Activated CD4-positive, alpha-beta memory T cell treated with anti-CD3 and anti-CD28 coated beads for 36 hours (primary cell): ENCODE measurements at regions not wholly inside any gene's neighbourhood (a gene's known extent, or its start where the extent isn't known, plus 50 kb on each side); places are given as distances from the start of the nearest gene placed in this dataset.

Experiments
- CTCF ChIA-PET: fragments of 350-600 bp; sonication (Branson Sonifier 250); formaldehyde crosslinking; loops from one replicate; lab custom pipeline; 2021; ENCODE audit warnings: antibody characterized with exemption, inconsistent platforms; lab: Charles Lee
- POLR2A ChIA-PET: fragments of 350-600 bp; sonication (Branson Sonifier 250); formaldehyde crosslinking; loops from one replicate; lab custom pipeline; 2021; ENCODE audit warnings: antibody characterized with exemption; lab: Charles Lee
- DNase-seq: peaks from one replicate; pipeline ENCODE4 v3.0.0-alpha.2; 2020
- H3K27ac Mint-ChIP-seq: one replicate; pipeline ENCODE4 v1.8.0; 2021; ENCODE audit warnings: mixed read lengths
- H3K27me3 Mint-ChIP-seq: one replicate; pipeline ENCODE4 v1.8.0; 2021; ENCODE audit warnings: mixed read lengths
- H3K36me3 Mint-ChIP-seq: one replicate; pipeline ENCODE4 v1.8.0; 2021; ENCODE audit warnings: mixed read lengths
- H3K4me1 Mint-ChIP-seq: one replicate; pipeline ENCODE4 v1.8.0; 2021; ENCODE audit warnings: low read depth, mixed read lengths
- H3K4me3 Mint-ChIP-seq: one replicate; pipeline ENCODE4 v1.8.0; 2021; ENCODE audit warnings: mild to moderate bottlenecking, mixed read lengths
- H3K9me3 Mint-ChIP-seq: one replicate; pipeline ENCODE4 v1.8.0; 2021; ENCODE audit warnings: mixed read lengths
- intact Hi-C: fragments of 100-400 bp; cut with micrococcal nuclease; formaldehyde crosslinking; loops from one replicate; pipeline ENCODE4 v1.15.1; 2023

DNA sequence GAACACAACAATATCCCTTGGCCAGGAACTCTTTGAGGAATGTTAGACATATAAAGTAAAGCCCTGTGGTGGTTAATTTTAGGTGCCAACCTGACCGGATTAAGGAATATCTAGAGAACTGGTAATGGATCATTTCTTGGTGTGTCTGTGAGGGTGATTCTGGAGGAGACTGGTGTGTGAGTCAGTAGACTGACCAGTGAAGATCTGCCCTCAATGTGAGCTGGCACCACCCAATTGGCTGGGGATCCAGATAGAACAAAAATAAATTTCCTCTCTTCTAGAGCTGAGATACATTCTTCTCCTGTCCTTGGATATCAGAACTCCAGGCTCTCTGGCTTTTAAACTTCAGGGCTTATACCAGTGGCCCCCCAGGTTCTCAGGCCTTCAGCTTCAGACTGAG is 56.2 kb upstream of the TNPO1 start:
- Mint-ChIP-seq H3K27ac (no peak overlapping the region), H3K4me1 (no peaks in the 10 kb centered on the region), H3K27me3 (peaks cover 3% of the 10 kb centered on the region), H3K4me3 (no peak overlapping the region), H3K36me3 (no peaks in the 10 kb centered on the region), H3K9me3 (no peaks in the 10 kb centered on the region)
- POLR2A ChIA-PET: no interaction called here
- CTCF ChIA-PET: no interaction called here
- intact Hi-C loops: no loop called here
- no peak for DNase-seq

- Mint-ChIP-seq H3K4me3 (no peak overlapping the region), H3K27ac (no peak overlapping the region), H3K36me3 (no peaks in the 10 kb centered on the region), H3K9me3 (no peaks in the 10 kb centered on the region), H3K27me3 (no peaks in the 10 kb centered on the region), H3K4me1 (no peaks in the 10 kb centered on the region)
- intact Hi-C loops: no loop called here
- DNase-seq: no peak
- ChIA-PET CTCF (interaction anchor here (1.1 kb wide), 1 partner anchor 96 kb away, joined by 3 read pairs; no protein-coding TSS in a partner anchor), POLR2A (no interaction called here)
Observed at GRCh38 chr5:72752909-72753308, 63.6 kb upstream of the TNPO1 start.

DNA sequence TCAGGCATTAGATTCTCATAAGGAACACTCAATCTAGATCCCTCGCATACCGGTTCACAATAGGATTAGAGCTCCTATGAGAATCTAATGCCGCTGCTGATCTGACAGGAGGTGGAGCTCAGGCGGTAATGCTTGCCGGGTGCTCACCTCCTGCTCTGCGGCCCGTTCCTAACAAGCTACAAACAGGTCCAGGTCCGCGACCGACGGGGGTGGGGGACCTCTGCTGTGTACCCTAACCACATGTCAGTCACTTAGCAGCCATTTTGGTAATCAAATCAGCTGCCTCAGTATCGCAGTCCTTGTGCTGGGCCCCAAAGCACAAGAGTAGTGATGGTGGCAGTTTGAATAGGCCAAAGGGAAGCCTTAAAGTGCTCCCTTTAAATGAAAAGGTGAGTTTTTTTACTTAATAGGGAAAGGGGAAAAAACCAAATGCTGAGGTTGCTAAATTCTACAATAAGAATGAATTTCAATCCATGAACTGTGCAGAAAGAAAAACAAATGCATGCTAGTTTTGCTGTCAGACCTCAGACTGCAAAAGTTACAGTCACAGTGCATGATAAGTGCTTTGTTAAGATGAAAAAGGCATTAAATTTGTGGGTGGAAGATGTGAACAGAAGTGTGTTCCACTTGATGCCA is 67.0 kb upstream of the TNPO1 start:
- H3K36me3 Mint-ChIP-seq: no peaks in the 10 kb centered on the region
- no peaks in the 10 kb centered on the region for H3K9me3 Mint-ChIP-seq
- no peaks in the 10 kb centered on the region for H3K4me1 Mint-ChIP-seq
- ChIA-PET CTCF (no interaction called here), POLR2A (no interaction called here)
- DNase-seq: no peak
- intact Hi-C loops: no loop called here
- H3K27ac Mint-ChIP-seq: no peak overlapping the region
- H3K27me3 Mint-ChIP-seq: peaks cover 2% of the 10 kb centered on the region
- H3K4me3 Mint-ChIP-seq: no peak overlapping the region

- no peaks in the 10 kb centered on the region for H3K36me3 Mint-ChIP-seq
- ChIA-PET CTCF (no interaction called here), POLR2A (no interaction called here)
- no peak overlapping the region for H3K4me3 Mint-ChIP-seq
- H3K27me3 Mint-ChIP-seq: peaks cover 9% of the 10 kb centered on the region
- intact Hi-C loops: no loop called here
- H3K4me1 Mint-ChIP-seq: no peaks in the 10 kb centered on the region
- no peaks in the 10 kb centered on the region for H3K9me3 Mint-ChIP-seq
- no peak for DNase-seq
- H3K27ac Mint-ChIP-seq: no peak overlapping the region
Observed at GRCh38 chr5:72747826-72748225, 68.6 kb upstream of the TNPO1 start.

DNA sequence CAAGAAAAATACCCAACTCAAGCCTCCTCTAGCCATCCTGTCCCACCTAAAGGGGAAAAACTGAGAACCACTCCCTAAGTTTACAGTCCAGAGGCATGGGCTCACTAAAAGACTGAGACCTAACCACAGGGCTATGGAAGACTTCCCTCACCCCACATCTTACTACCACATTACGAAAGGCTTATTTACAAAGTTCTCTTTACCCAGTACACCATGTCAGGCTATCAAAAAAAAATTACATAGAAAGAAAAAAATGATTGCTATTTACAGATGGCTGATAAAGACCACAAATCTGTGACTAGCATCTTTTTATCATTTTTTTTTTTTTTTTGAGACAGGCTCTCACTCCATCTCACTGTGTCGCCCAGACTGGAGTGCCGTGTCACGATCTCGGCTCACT is 69.7 kb upstream of the TNPO1 start:
- peaks cover 9% of the 10 kb centered on the region for H3K27me3 Mint-ChIP-seq
- no peak for DNase-seq
- no peaks in the 10 kb centered on the region for H3K9me3 Mint-ChIP-seq
- H3K4me3 Mint-ChIP-seq: no peak overlapping the region
- H3K27ac Mint-ChIP-seq: no peak overlapping the region
- intact Hi-C loops: no loop called here
- CTCF ChIA-PET: no interaction called here
- H3K36me3 Mint-ChIP-seq: no peaks in the 10 kb centered on the region
- POLR2A ChIA-PET: no interaction called here
- no peaks in the 10 kb centered on the region for H3K4me1 Mint-ChIP-seq

DNA sequence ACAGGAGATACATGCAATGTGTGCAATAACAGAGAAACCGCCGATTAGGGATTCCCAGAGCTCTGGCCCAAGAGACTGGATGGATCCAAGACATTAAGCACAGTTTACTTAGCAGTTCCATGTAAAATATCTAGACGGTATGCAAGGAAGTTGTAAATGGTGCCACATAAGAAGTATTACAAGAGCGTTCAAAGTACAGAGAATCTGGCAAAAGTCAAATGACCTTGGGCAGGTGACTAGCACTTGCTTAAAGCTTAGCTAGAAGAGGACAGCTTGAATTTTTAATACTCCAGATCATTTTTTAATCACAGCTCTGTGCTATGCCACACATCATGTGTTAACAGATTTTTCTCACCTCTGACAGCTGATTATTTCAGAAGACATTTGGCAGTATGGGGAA is 72.3 kb upstream of the TNPO1 start:
- Mint-ChIP-seq H3K27me3 (peaks cover 9% of the 10 kb centered on the region), H3K9me3 (no peaks in the 10 kb centered on the region), H3K36me3 (no peaks in the 10 kb centered on the region), H3K4me1 (no peaks in the 10 kb centered on the region), H3K27ac (no peak overlapping the region), H3K4me3 (no peak overlapping the region)
- POLR2A ChIA-PET: no interaction called here
- no peak for DNase-seq
- CTCF ChIA-PET: no interaction called here
- intact Hi-C loops: no loop called here

- no peaks in the 10 kb centered on the region for H3K36me3 Mint-ChIP-seq
- ChIA-PET CTCF (interaction anchor here (0.6 kb wide), 1 partner anchor 215 kb away, joined by 3 read pairs; no protein-coding TSS in a partner anchor), POLR2A (no interaction called here)
- H3K4me1 Mint-ChIP-seq: no peaks in the 10 kb centered on the region
- intact Hi-C loops: no loop called here
- H3K9me3 Mint-ChIP-seq: no peaks in the 10 kb centered on the region
- H3K4me3 Mint-ChIP-seq: no peak overlapping the region
- no peak for DNase-seq
- peaks cover 9% of the 10 kb centered on the region for H3K27me3 Mint-ChIP-seq
- no peak overlapping the region for H3K27ac Mint-ChIP-seq
Observed at GRCh38 chr5:72741805-72742204, 74.7 kb upstream of the TNPO1 start.

- Mint-ChIP-seq H3K4me1 (no peaks in the 10 kb centered on the region), H3K27ac (no peak overlapping the region), H3K9me3 (no peaks in the 10 kb centered on the region), H3K36me3 (no peaks in the 10 kb centered on the region), H3K27me3 (peaks cover 1% of the 10 kb centered on the region), H3K4me3 (no peak overlapping the region)
- ChIA-PET CTCF (no interaction called here), POLR2A (no interaction called here)
- no peak for DNase-seq
- intact Hi-C loops: loop anchor here (10.0 kb wide), 1 partner anchor 119 kb away; no protein-coding TSS in a partner anchor
Observed at GRCh38 chr5:72733810-72734209, 82.7 kb upstream of the TNPO1 start.

DNA sequence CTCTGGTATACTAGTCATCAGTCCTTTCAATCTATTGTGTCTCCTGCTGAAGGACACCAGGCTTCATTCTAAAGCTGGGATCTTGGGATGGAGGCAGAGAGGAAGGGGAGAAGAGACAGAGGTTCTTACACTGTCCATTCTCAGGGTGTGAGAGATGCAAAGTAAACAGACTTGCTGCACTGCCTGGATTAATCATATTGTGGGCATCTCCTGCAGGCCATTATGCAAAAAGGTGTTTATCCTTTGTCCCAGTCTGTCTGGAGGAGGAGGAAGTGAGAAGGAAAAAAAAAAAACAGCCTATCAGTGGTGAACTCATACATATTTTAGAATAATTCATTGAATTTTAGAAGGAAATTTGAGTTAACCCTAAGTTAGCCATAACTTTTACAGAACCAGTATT is 92.9 kb upstream of the TNPO1 start:
- Mint-ChIP-seq H3K27ac (no peak overlapping the region), H3K4me1 (no peaks in the 10 kb centered on the region), H3K36me3 (no peaks in the 10 kb centered on the region), H3K9me3 (no peaks in the 10 kb centered on the region), H3K27me3 (peaks cover 4% of the 10 kb centered on the region), H3K4me3 (no peak overlapping the region)
- no peak for DNase-seq
- intact Hi-C loops: no loop called here
- POLR2A ChIA-PET: no interaction called here
- CTCF ChIA-PET: no interaction called here

DNA sequence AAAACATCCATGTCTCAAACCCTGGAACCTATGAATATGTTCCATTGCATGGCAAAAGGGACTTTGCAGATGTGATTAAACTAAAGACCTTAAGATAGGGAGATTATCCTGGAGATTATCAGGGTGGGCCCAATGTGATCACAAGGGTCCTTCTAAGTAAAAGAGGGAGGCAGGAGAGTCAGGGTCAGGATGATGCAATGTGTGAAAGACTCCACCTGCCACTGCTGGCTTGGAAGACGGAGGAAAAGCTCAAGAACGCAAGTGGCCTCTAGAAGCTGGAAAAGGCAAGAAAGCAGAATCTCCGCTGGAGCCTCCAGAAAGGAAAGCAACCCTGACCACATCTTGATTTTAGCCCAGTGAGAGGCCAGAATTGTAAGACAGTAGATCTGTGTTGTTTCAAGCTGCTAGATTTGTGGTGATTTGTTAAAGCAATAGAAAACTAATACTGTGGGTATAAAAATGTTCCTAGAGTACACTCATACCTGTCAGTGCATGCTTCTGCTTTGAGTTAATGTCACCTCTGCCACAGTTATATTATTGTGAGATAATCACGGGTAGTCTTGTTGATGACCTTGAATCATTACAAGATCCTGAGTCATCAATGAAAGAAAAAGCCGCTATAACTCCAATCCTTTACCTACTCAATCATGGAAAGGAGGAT is 93.5 kb upstream of the TNPO1 start:
- intact Hi-C loops: no loop called here
- Mint-ChIP-seq H3K4me3 (no peak overlapping the region), H3K4me1 (no peaks in the 10 kb centered on the region), H3K27me3 (peaks cover 4% of the 10 kb centered on the region), H3K36me3 (no peaks in the 10 kb centered on the region), H3K9me3 (no peaks in the 10 kb centered on the region), H3K27ac (no peak overlapping the region)
- no peak for DNase-seq
- POLR2A ChIA-PET: no interaction called here
- CTCF ChIA-PET: no interaction called here

GRCh38 chr5:72721844-72722243 is 94.6 kb upstream of the TNPO1 start:
- Mint-ChIP-seq H3K9me3 (no peaks in the 10 kb centered on the region), H3K4me3 (no peak overlapping the region), H3K4me1 (no peaks in the 10 kb centered on the region), H3K27ac (no peak overlapping the region), H3K27me3 (peaks cover 4% of the 10 kb centered on the region), H3K36me3 (no peaks in the 10 kb centered on the region)
- ChIA-PET POLR2A (no interaction called here), CTCF (interaction anchor here (0.6 kb wide), 1 partner anchor 198 kb away, joined by 3 read pairs; no protein-coding TSS in a partner anchor)
- no peak for DNase-seq
- intact Hi-C loops: no loop called here

GRCh38 chr5:72720205-72720604 is 96.3 kb upstream of the TNPO1 start:
- Mint-ChIP-seq H3K36me3 (no peaks in the 10 kb centered on the region), H3K4me1 (no peaks in the 10 kb centered on the region), H3K9me3 (no peaks in the 10 kb centered on the region), H3K27ac (no peak overlapping the region), H3K4me3 (no peak overlapping the region), H3K27me3 (peaks cover 2% of the 10 kb centered on the region)
- intact Hi-C loops: no loop called here
- CTCF ChIA-PET: no interaction called here
- POLR2A ChIA-PET: no interaction called here
- no peak for DNase-seq

- no peak for DNase-seq
- ChIA-PET POLR2A (no interaction called here), CTCF (no interaction called here)
- no peaks in the 10 kb centered on the region for H3K36me3 Mint-ChIP-seq
- H3K27ac Mint-ChIP-seq: no peak overlapping the region
- H3K9me3 Mint-ChIP-seq: no peaks in the 10 kb centered on the region
- peaks cover 14% of the 10 kb centered on the region for H3K27me3 Mint-ChIP-seq
- intact Hi-C loops: no loop called here
- no peak overlapping the region for H3K4me3 Mint-ChIP-seq
- H3K4me1 Mint-ChIP-seq: no peaks in the 10 kb centered on the region
Observed at GRCh38 chr5:72711351-72711750, 105.1 kb upstream of the TNPO1 start.
